ENCODE measurements at regions not wholly inside any gene's neighbourhood (a gene's known extent, or its start where the extent isn't known, plus 50 kb on each side); places are given as distances from the start of the nearest gene placed in this dataset.

DNA sequence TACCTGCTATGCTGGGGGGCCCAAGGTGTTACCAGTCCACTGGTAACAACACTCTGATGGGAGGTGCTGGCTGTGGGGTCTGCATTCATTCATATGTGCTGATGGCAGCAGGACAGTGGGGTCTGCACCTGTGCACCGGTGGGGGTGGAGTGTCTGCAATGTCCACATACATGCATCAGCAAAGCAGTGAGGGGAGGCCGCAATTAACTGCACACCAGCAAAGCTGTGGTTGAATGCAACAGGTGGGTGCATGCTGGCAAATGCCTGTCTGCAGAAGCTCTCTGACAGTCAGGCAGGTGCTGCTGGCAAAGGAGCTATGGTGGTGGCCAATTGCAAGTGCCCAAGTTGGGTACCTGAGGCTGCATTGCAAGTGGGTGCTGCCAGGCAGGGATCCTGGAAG, 426.5 kb upstream of the FMR1 start:
- H3K9me3 ChIP-seq (replicated peaks; ENCODE audit: insufficient read depth, low read length): no peaks in the 10 kb centered on the region
- no peak for DNase-seq
- no peaks in the 10 kb centered on the region for H3K79me2 ChIP-seq (ENCODE audit: low read length)
- H3K4me2 ChIP-seq (ENCODE audit: low read depth, low read length): no peak overlapping the region
- no peak for TF ChIP-seq EZH2 (optimal IDR thresholded peaks at IDR 0.05; ENCODE audit: low read depth, low read length)
- TF ChIP-seq EZH2phosphoT487 (IDR thresholded peaks at IDR 0.05; ENCODE audit: low read length): no peak
- TF ChIP-seq, protein P1, sequence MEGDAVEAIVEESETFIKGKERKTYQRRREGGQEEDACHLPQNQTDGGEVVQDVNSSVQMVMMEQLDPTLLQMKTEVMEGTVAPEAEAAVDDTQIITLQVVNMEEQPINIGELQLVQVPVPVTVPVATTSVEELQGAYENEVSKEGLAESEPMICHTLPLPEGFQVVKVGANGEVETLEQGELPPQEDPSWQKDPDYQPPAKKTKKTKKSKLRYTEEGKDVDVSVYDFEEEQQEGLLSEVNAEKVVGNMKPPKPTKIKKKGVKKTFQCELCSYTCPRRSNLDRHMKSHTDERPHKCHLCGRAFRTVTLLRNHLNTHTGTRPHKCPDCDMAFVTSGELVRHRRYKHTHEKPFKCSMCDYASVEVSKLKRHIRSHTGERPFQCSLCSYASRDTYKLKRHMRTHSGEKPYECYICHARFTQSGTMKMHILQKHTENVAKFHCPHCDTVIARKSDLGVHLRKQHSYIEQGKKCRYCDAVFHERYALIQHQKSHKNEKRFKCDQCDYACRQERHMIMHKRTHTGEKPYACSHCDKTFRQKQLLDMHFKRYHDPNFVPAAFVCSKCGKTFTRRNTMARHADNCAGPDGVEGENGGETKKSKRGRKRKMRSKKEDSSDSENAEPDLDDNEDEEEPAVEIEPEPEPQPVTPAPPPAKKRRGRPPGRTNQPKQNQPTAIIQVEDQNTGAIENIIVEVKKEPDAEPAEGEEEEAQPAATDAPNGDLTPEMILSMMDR (IDR thresholded peaks at IDR 0.05; ENCODE audit: low read length): no peak
- H3K27me3 ChIP-seq (replicated peaks; ENCODE audit: insufficient read depth, low read length): no peaks in the 10 kb centered on the region
- H3K4me3 ChIP-seq (ENCODE audit: low read length): no peak overlapping the region
- no peak overlapping the region for H2AFZ ChIP-seq (ENCODE audit: low read length)
- H3K9me2 ChIP-seq (replicated peaks; ENCODE audit: insufficient read depth, low read length): no peaks in the 10 kb centered on the region
- no peaks in the 10 kb centered on the region for H4K20me1 ChIP-seq (ENCODE audit: insufficient read depth, low read length)
- no peaks in the 10 kb centered on the region for H3K4me1 ChIP-seq (ENCODE audit: low read length)
- no peak overlapping the region for H3K9ac ChIP-seq (ENCODE audit: low read length)
- H3K27ac ChIP-seq (ENCODE audit: low read length): no peak overlapping the region
- no peaks in the 10 kb centered on the region for H3F3A ChIP-seq (ENCODE audit: insufficient read depth, low read length)
- no peaks in the 10 kb centered on the region for H3K36me3 ChIP-seq (replicated peaks; ENCODE audit: insufficient read depth, low read length)

DNA sequence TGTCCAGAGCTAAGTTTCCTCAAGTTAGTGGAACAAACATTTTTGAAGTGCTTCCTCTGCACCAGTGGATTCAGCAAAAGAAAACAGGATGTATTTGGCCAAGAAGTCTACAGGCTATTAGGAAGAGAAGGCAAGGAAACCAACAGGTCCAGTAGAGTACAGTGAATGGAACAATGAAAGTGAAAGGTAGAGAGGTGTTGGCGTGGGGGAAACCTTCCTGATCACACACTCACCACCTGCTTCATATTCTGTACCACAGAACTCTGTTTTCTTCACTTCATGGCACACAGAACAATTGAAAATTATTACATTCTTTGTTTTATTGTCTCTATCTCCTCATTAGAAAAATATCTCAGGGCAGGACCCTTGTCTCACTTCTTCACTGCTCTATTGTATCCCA, 417.4 kb upstream of the FMR1 start:
- Histone ChIP-seq H3K27ac (ENCODE audit: low read length) (no peak overlapping the region), H3K4me3 (ENCODE audit: low read length) (no peak overlapping the region), H3F3A (ENCODE audit: insufficient read depth, low read length) (no peaks in the 10 kb centered on the region), H3K9me3 (replicated peaks; ENCODE audit: insufficient read depth, low read length) (no peaks in the 10 kb centered on the region), H2AFZ (ENCODE audit: low read length) (no peak overlapping the region), H3K9me2 (replicated peaks; ENCODE audit: insufficient read depth, low read length) (no peaks in the 10 kb centered on the region), H3K9ac (ENCODE audit: low read length) (no peak overlapping the region), H4K20me1 (ENCODE audit: insufficient read depth, low read length) (no peaks in the 10 kb centered on the region), H3K79me2 (ENCODE audit: low read length) (no peaks in the 10 kb centered on the region), H3K4me2 (ENCODE audit: low read depth, low read length) (no peak overlapping the region), H3K4me1 (ENCODE audit: low read length) (no peaks in the 10 kb centered on the region), H3K36me3 (replicated peaks; ENCODE audit: insufficient read depth, low read length) (no peaks in the 10 kb centered on the region), H3K27me3 (replicated peaks; ENCODE audit: insufficient read depth, low read length) (no peaks in the 10 kb centered on the region)
- no peak for TF ChIP-seq EZH2 (optimal IDR thresholded peaks at IDR 0.05; ENCODE audit: low read depth, low read length)
- TF ChIP-seq EZH2phosphoT487 (IDR thresholded peaks at IDR 0.05; ENCODE audit: low read length): no peak
- TF ChIP-seq, protein P1 (IDR thresholded peaks at IDR 0.05; ENCODE audit: low read length): no peak
- DNase-seq: no peak

DNA sequence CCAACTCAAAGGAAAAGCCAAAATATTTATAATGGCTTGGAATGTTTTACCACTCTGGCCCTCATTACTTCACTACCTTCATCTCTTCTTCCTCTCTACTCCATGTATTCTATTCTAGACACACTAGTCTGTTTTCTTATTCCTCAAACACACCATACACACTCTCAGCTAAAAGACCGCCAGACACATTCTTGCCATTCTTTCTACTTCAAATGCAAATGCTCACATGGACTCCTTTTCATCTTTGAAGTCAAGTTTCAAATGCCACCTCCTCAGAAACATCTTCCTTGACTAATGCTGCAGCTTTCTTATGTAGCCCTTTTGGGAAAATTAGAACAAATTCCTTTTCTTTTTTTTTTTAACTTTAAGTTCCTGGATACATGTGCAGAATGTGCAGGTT, 412.9 kb upstream of the FMR1 start:
- Histone ChIP-seq H2AFZ (ENCODE audit: low read length) (no peak overlapping the region), H3K9me3 (replicated peaks; ENCODE audit: insufficient read depth, low read length) (no peaks in the 10 kb centered on the region), H3F3A (ENCODE audit: insufficient read depth, low read length) (no peaks in the 10 kb centered on the region), H3K4me2 (ENCODE audit: low read depth, low read length) (no peak overlapping the region), H3K9ac (ENCODE audit: low read length) (no peak overlapping the region), H3K79me2 (ENCODE audit: low read length) (no peaks in the 10 kb centered on the region), H3K9me2 (replicated peaks; ENCODE audit: insufficient read depth, low read length) (no peaks in the 10 kb centered on the region), H3K36me3 (replicated peaks; ENCODE audit: insufficient read depth, low read length) (no peaks in the 10 kb centered on the region), H4K20me1 (ENCODE audit: insufficient read depth, low read length) (no peaks in the 10 kb centered on the region), H3K27ac (ENCODE audit: low read length) (no peak overlapping the region), H3K27me3 (replicated peaks; ENCODE audit: insufficient read depth, low read length) (no peaks in the 10 kb centered on the region), H3K4me1 (ENCODE audit: low read length) (no peaks in the 10 kb centered on the region), H3K4me3 (ENCODE audit: low read length) (no peak overlapping the region)
- TF ChIP-seq EZH2phosphoT487 (IDR thresholded peaks at IDR 0.05; ENCODE audit: low read length) (no peak), EZH2 (optimal IDR thresholded peaks at IDR 0.05; ENCODE audit: low read depth, low read length) (no peak)
- TF ChIP-seq, protein P1 (IDR thresholded peaks at IDR 0.05; ENCODE audit: low read length): no peak
- DNase-seq: no peak

Measured in MM.1S (cell line).